ENCODE measurements at regions not wholly inside any gene's neighbourhood (a gene's known extent, or its start where the extent isn't known, plus 50 kb on each side); places are given as distances from the start of the nearest gene placed in this dataset.
"Not testable (repeated sequence)": the region's sequence is repeated elsewhere in the genome, so short reads cannot be mapped to it uniquely, and the experiment has no call there.

GRCh38 chr6:80605165-80605989, 498.9 kb downstream of the BCKDHB start:
- peak in 2 of 6 experiments; percentile 1 to 19 for DNase-seq

GRCh38 chr6:80603679-80604078, 497.2 kb downstream of the BCKDHB start:
- DNase-seq, result no peak

- no peak for DNase-seq
Observed at GRCh38 chr6:80594461-80594860, 488.0 kb downstream of the BCKDHB start.

- DNase-seq, result no peak
Observed at GRCh38 chr6:80592436-80592835, 486.0 kb downstream of the BCKDHB start.

GRCh38 chr6:80586242-80586641, 479.8 kb downstream of the BCKDHB start:
- DNase-seq, result no peak

GRCh38 chr6:80579391-80580023, 473.0 kb downstream of the BCKDHB start:
- DNase-seq, result no peak

- not testable (repeated sequence) for DNase-seq
Observed at GRCh38 chr6:80573320-80573719, 466.8 kb downstream of the BCKDHB start.

- no peak for DNase-seq
Observed at GRCh38 chr6:80566361-80566760, 459.9 kb downstream of the BCKDHB start.

GRCh38 chr6:80553071-80553740, 446.7 kb downstream of the BCKDHB start:
- DNase-seq, result no peak

GRCh38 chr6:80550748-80551147, 444.3 kb downstream of the BCKDHB start:
- no peak for DNase-seq

GRCh38 chr6:80550281-80550680, 443.8 kb downstream of the BCKDHB start:
- DNase-seq, result no peak

GRCh38 chr6:80548532-80548931, 442.1 kb downstream of the BCKDHB start:
- no peak for DNase-seq

- DNase-seq, result no peak
Observed at GRCh38 chr6:80547827-80548226, 441.4 kb downstream of the BCKDHB start.

- no peak for DNase-seq
Observed at GRCh38 chr6:80544976-80545722, 438.7 kb downstream of the BCKDHB start.

GRCh38 chr6:80544555-80544954, 438.1 kb downstream of the BCKDHB start:
- DNase-seq, result no peak

- DNase-seq, result no peak
Observed at GRCh38 chr6:80543598-80544222, 437.2 kb downstream of the BCKDHB start.

- DNase-seq, result no peak
Observed at GRCh38 chr6:80543151-80543550, 436.7 kb downstream of the BCKDHB start.

- DNase-seq, result no peak
Observed at GRCh38 chr6:80541886-80542285, 435.4 kb downstream of the BCKDHB start.

GRCh38 chr6:80541181-80541580, 434.7 kb downstream of the BCKDHB start:
- DNase-seq, result no peak

GRCh38 chr6:80540700-80541099, 434.2 kb downstream of the BCKDHB start:
- no peak for DNase-seq

- no peak for DNase-seq
Observed at GRCh38 chr6:80537118-80537972, 430.9 kb downstream of the BCKDHB start.
